ENCODE measurements at regions not wholly inside any gene's neighbourhood (a gene's known extent, or its start where the extent isn't known, plus 50 kb on each side); places are given as distances from the start of the nearest gene placed in this dataset.
A peak's percentile ranks its signal among the peaks of the same experiment; 100 is the strongest.

GRCh38 chr9:87285183-87285850 lies 212.3 kb upstream of the DAPK1 start:
- Histone ChIP-seq H3K27me3 (no peaks in the 10 kb centered on the region), H3K36me3 (replicated peaks in 1 of 2; ENCODE audit: insufficient read depth in 1 of 2, low read depth in 2 of 2) (no peaks in the 10 kb centered on the region), H3K4me1 (peaks cover 10% of the 10 kb centered on the region), H3K4me3 (no peak overlapping the region), H3K27ac (no peak overlapping the region), H3K9me3 (no peaks in the 10 kb centered on the region)
- WGBS, 2 donors = 22 to 27% methylated on average over 4 of the region's 4 CpGs
- TF ChIP-seq POLR2A (IDR thresholded peaks at IDR 0.05) (no peak), CTCF (IDR thresholded peaks at IDR 0.05) (no peak)
- ATAC-seq (no peak), DNase-seq (peak; percentile 30 to 61 (median 40))
- intact Hi-C loops (cut with DNase I) = no loop called here

- H3K4me3 ChIP-seq = no peak overlapping the region
- intact Hi-C loops (cut with DNase I) = no loop called here
- no peak overlapping the region for H3K27ac ChIP-seq
- ATAC-seq (no peak), DNase-seq (no peak)
- H3K36me3 ChIP-seq (replicated peaks in 1 of 2; ENCODE audit: insufficient read depth in 1 of 2, low read depth in 2 of 2) = no peaks in the 10 kb centered on the region
- TF ChIP-seq POLR2A (IDR thresholded peaks at IDR 0.05) = no peak
- no peak for TF ChIP-seq CTCF (IDR thresholded peaks at IDR 0.05)
- H3K4me1 ChIP-seq = peaks cover 10% of the 10 kb centered on the region
- no peaks in the 10 kb centered on the region for H3K9me3 ChIP-seq
- H3K27me3 ChIP-seq = no peaks in the 10 kb centered on the region
Measured at GRCh38 chr9:87286506-87286905, 211.2 kb upstream of the DAPK1 start.

- no peak for DNase-seq
- H3K27ac ChIP-seq = no peak overlapping the region
- H3K27me3 ChIP-seq = no peaks in the 10 kb centered on the region
- no peak for ATAC-seq
- TF ChIP-seq CTCF (IDR thresholded peaks at IDR 0.05) (peak in 2 of 7 experiments; percentile 8 to 12), POLR2A (IDR thresholded peaks at IDR 0.05) (no peak)
- no peak overlapping the region for H3K4me3 ChIP-seq
- intact Hi-C loops (cut with DNase I) = no loop called here
- H3K9me3 ChIP-seq = no peaks in the 10 kb centered on the region
- 52 to 53% methylated on average over 4 of the region's 4 CpGs for WGBS, 2 donors
- H3K36me3 ChIP-seq (replicated peaks in 1 of 2; ENCODE audit: insufficient read depth in 1 of 2, low read depth in 2 of 2) = no peaks in the 10 kb centered on the region
- peaks cover 3% of the 10 kb centered on the region for H3K4me1 ChIP-seq
Measured at GRCh38 chr9:87290241-87291052, 207.2 kb upstream of the DAPK1 start.

GRCh38 chr9:87292449-87293191 lies 205.0 kb upstream of the DAPK1 start:
- H3K4me3 ChIP-seq = no peak overlapping the region
- no peak overlapping the region for H3K27ac ChIP-seq
- DNase-seq (no peak), ATAC-seq (no peak)
- H3K9me3 ChIP-seq = no peaks in the 10 kb centered on the region
- intact Hi-C loops (cut with DNase I) = no loop called here
- TF ChIP-seq CTCF (IDR thresholded peaks at IDR 0.05) (no peak), POLR2A (IDR thresholded peaks at IDR 0.05) (no peak)
- WGBS, 2 donors = 33 to 54% methylated on average over 2 of the region's 2 CpGs
- no peaks in the 10 kb centered on the region for H3K36me3 ChIP-seq (replicated peaks in 1 of 2; ENCODE audit: insufficient read depth in 1 of 2, low read depth in 2 of 2)
- H3K27me3 ChIP-seq = no peaks in the 10 kb centered on the region
- no peaks in the 10 kb centered on the region for H3K4me1 ChIP-seq
